ENCODE measurements at regions not wholly inside any gene's neighbourhood (a gene's known extent, or its start where the extent isn't known, plus 50 kb on each side); places are given as distances from the start of the nearest gene placed in this dataset.
"Not testable (repeated sequence)": the region's sequence is repeated elsewhere in the genome, so short reads cannot be mapped to it uniquely, and the experiment has no call there.

GRCh38 chr17:70453075-70453474, 283.7 kb downstream of the KCNJ2 start:
- TF ChIP-seq CTCF (IDR thresholded peaks at IDR 0.05); SP1 (CRISPR knock-in tag; conservative IDR thresholded peaks at IDR 0.05); PREB (CRISPR knock-in tag; IDR thresholded peaks at IDR 0.05; ENCODE audit: borderline replicate concordance); GABPB1 (CRISPR knock-in tag; IDR thresholded peaks at IDR 0.05); E2F5 (CRISPR knock-in tag; IDR thresholded peaks at IDR 0.05); FOXJ3 (CRISPR knock-in tag; IDR thresholded peaks at IDR 0.05; ENCODE audit: borderline replicate concordance); USF2 (CRISPR knock-in tag; IDR thresholded peaks at IDR 0.05); JUN (CRISPR knock-in tag; IDR thresholded peaks at IDR 0.05); ZNF138 (CRISPR knock-in tag; conservative IDR thresholded peaks at IDR 0.05); MAX (CRISPR knock-in tag; IDR thresholded peaks at IDR 0.05); NFE2L1 (CRISPR knock-in tag; IDR thresholded peaks at IDR 0.05); CREB1 (CRISPR knock-in tag; IDR thresholded peaks at IDR 0.05); NR2C2 (CRISPR knock-in tag; IDR thresholded peaks at IDR 0.05): not testable (repeated sequence)
